COLO668 (cell line): ENCODE measurements at regions not wholly inside any gene's neighbourhood (a gene's known extent, or its start where the extent isn't known, plus 50 kb on each side); places are given as distances from the start of the nearest gene placed in this dataset.

Source experiments
- DNase-seq: peaks from one replicate; lab custom pipeline; 2025; ENCODE audit not compliant: unreplicated experiment; lab: John Stamatoyannopoulos, UW

DNA sequence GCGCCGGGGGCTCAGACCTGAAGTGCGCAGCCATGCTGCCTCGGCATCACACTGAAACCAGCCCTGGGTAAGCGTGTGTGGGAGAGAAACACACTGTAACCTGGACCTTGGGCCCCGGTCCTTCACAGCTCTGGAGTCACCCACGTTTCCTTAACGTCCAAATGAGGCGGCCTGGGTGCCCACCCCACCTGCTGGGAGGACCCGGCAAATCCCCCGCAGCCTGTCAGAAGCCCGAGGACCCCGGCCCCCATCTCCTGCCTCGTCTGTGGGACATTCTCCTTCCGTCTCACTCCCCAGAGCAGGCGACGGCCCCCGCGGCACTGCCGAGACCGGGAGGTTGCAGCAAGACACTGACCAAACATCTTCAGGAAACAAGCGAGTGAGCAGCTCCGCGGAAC is 66.5 kb upstream of the GALNT9 start:
- no peak for DNase-seq

DNA sequence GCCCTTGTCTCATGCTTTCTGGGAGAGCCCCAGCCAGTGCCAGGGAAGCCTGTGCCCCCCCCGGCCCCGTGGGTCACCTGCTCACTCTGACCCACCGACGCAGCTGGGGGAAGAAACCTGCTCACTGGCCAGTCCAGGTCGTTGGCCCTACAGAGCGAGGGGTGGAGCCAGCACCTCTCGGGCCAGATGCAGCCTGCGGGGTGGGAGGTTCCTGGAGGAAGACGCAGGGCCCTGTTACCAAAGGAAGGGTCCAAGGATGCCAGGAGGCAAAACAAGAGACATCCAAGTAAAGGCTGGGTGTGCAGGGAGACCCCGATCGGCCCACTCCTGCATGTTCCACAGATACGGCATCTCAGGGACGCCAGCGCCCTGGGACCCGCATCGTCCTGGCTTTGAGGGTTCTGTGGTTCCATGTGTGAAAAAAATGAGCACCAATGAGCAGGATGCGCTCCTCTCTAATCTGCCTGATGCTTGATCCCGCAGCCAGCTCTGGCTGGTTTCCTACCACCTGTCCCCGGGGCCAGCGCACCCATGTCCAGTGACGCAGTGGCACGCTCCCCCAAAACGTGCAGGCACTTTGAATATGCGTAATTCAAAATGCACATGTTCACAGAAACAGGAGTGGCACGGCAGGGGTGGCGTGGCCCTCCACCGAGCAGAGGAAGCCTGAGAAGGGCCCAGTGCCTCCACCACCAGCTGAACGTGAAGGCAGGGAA is 66.0 kb upstream of the GALNT9 start:
- DNase-seq, result no peak

DNA sequence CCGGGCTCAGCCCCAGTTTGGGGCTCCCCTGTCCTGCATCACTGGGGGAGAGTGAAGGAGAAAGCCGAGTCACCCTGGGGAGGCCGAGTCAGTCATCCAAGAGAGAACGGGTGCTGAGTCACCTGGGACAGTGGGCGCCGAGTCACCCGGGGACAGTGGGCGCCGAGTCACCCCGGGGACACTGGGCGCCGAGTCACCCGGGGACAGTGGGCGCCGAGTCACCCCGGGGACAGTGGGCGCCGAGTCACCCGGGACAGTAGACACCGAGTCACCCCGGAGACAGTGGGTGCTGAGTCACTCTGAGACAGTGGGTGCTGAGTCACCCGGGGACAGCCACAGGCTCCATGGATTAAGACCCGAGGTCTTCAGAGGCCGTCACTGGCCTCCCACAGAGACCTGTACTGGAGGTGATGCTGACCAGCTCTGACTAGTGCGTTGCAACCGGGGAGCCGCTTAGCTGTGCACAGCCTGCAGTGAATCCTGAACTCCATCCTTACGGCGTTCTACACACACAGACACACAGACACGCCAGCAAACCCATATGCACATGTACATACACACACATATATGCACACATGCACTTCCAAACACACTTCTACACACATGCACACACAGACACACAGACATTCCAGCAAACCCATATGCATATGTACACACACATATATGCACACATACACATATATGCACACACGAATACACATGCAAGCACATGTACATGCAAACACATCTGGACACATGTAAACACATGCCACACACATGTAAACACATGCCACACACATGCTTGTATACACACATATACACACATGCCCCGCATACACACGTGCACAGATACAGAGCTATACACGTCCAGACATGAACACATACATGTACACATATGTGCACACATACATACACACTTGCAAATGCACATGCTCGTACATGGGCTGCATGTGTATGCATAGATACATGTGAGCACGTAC is 64.9 kb upstream of the GALNT9 start:
- DNase-seq, result no peak

DNA sequence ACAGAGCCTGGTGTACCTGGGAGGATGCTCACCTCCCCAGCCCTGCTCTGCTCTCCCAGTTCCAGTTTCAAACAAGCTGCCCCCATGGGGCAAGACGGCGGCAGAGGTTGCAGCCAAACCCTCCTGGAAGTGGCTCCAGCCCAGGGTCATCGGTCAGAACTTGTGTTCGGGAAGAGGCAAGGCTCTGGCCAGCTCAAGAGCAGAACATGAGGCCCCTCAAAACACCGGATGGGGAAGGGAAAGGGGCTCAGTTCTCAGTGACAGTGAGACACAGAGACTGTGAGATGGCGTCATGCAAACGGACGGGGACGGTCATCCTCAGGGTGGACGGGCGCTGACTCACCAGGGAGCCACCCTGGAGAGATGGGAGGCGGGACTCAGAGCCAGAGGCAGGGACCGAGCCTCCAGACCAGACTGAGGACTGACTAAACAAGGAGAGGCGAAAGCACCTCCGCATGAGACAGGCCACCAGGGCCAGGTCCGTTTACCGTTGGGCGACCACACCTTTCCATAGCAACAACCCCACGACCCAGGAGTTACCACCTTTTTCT is 63.9 kb upstream of the GALNT9 start:
- DNase-seq, result no peak

DNA sequence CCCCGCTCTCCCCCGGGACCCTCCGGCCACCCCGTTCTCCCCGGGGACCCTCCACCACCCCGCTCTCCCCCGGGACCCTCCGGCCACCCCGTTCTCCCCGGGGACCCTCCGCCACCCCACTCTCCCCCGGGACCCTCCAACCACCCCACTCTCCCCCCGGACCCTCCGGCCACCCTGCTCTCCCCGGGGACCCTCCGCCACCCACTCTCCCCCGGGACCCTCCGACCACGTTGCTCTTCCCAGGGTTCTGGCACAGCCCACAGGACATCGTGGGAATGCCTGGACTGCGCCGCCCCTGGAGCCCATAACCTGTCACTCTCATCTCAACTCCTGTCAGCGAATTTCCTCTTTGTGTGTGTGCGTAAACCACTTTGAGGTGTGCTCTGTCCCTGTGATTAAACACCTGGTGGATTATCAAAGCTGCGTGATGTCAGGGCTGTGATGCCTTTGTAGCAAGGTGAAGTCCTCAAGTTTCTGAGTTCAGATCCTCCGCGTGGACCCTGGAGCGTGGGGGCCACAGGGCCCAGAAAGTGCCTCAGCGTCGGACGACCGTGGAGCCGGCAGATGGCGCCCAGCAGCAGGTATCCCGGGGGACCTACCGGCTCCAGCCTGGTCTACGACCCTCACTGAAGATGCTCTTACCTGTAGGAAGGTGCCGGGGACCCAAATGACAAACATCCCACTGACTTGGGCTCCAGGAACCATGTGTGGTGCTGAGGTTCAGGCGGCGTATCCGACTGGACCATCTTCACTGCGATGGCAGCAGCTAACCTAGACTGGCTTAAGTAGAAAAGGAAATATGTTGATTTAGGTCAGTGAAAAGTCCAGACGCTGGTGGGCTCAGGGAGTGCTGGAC is 63.2 kb upstream of the GALNT9 start:
- DNase-seq, result no peak

DNA sequence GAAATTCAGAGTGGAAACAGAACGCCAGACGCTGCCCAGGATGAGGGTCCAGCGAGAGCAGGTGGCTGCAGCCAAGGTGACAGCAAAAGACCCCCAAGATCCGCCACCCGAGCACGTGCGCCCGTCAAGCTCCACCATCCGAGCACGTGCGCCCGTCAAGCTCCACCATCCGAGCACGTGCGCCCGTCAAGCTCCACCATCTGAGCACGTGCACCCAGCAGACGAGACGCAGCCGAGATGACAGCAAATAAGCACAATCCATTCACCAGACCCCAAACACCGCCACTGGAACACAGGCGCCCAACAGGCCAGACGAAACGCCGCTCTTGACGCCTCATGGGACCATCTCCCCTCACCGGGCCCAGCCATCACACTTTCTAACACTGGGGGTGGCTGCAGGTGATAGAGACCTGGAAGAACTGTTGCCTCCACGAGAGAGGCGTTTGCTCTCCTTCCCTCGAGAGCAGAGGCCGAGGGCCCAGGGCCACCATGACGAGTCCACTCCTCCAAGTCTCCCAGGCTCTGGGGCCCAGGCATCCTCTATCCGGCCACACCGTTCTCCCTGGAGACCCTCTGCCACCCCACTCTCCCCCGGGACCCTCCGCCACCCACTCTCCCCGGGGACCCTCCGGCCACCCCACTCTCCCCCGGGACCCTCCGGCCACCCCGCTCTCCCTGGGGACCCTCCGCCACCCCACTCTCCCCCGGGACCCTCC is 62.1 kb upstream of the GALNT9 start:
- DNase-seq, result no peak

DNA sequence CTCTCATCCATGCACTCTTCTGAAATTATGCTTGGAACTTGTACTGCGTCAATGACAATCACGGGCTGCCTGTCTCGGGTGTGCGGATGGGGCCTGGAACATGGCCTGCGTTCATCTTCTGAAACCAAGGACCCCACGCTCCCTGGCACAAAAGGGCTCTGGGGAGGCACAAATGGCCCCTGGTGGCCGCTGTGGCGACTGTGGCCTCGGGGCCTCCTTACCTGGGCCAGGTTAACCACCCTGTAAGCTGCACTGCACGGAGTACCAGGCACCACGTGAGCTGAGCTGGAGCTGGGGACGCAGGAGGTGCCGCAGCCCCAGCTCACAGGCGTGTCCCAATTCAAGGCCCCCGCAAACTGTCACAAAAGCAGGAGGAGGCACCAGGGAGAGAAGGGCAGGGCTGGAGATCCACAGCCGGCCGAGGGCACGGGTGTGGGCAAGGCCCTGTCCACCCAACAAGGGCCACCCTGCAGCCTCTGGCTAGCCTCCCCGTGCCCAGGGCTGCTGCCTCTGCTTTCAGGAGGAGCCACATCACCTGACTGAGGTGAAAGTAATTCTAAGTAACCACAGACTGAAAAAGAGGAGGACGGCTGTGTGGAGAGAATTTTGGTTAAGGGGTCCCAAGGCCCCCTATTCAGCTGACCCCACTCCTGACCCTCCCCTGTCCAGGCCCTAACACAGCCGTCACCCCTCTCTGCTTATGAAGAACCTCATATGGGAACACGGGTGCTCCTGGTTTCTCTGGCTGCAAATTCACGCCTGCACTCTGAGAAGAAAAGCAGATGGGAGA is 61.1 kb upstream of the GALNT9 start:
- no peak for DNase-seq

DNA sequence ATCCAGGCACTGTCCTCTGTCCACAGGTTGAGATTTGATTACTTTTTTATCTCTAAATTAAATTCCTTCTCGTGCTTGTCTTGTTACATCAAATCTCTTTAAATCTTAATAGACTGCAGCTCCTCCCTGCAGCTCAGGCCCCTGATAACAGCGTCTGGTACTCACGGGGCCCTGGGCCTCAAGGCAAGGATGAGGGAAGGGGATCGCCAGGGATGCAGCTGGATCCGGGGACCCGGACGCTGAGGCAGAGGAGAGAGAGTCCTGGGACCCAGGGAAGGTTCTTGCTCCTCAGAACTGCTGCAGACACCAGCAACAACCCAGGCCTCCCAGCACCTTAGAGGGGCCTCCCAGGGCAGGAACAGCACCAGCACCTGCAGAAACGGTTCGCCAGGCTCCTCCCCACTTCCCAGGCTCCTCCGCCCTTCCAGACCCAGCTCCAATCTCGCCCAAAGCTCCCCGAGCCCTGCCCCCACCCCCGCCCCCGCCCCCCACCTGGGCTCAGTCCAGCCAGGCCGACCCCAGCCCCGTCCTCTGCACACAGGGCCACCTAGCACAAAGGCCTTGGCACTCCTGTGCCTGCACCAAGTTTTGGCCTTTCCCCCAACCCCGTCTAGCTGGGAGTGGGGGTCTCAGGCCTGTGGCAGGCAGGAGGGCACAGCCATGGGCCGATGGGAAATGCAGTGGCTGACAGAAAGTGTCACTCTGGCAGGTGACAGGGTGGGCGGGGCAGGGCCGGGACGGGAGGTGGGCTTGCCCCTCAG is 60.3 kb upstream of the GALNT9 start:
- no peak for DNase-seq

DNA sequence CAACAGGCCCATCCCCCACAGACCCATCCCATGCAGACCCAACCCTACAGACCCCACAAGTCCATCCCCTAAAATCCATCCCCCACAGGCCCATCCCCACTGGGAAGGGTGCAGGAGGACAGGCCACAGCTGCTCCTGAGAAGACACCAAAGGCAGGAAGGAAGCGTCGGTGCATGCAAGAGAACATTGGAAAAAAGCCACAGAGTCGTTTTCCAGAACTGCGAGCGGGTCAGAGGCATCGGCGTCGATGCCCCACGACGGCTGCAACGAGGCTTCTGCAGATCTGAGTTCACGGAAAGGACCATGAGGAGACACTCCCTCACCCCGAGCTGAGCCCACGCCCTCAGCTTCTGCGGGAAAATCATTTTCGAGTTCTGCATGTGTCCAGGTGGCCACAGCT is 59.6 kb upstream of the GALNT9 start:
- DNase-seq, result no peak

DNA sequence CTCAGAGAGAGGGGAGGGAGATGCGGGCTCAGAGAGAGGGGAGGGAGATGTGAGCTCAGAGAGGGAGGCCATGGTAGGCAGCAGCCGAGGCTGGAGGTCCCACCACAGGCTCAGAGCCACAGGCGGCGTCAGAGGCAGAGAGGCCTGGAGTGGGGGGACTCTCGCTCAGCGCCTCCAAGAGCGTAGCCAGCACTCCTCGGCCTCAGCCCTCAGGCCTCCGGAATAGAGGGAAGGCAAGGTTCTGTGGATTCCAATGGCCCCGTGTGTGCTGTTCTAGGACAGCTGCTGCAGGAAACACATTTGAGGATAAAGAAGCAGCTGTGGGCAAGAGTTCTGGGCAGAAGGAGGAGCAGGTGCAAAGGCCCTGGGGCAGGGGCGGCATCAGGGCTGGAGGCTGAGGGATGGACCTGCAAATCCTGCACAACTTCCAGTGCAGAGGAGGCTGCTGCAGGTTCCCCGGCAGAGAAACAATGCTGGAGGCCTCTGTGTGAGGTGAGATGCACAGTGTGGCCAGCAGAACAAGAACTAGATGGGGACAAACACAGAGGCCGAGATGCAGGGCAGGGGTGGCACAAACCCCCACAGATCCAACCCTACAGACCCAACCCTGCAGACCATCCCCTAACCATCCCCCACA is 59.1 kb upstream of the GALNT9 start:
- no peak for DNase-seq

DNA sequence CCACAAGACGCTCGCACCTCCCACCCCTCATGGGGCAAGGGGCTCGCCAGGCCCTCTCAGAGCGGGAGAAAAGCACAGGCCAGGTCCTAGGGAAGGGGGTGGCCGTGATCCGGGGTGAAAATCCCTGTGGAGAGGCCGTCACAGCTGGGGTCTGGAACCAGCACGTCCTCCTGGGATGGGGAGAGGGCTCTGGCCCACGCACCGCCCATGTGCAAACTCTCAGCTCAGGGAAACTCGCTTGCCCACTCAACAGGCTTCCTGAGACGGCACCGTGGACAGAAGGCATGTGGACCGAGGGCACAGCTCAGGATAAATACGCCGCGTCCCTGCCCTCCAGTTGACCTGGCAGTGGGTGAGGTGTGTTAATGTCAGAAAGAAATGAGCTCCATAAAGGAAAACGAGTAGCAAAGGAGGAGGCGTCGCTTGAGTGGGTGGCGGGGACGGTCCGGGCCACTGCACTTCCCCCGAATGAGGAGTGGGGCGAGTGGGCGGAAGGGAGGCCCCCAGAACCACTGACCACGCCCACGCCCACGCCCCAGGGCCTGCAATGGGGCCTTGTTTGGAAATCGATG is 57.6 kb upstream of the GALNT9 start:
- DNase-seq, result no peak

DNA sequence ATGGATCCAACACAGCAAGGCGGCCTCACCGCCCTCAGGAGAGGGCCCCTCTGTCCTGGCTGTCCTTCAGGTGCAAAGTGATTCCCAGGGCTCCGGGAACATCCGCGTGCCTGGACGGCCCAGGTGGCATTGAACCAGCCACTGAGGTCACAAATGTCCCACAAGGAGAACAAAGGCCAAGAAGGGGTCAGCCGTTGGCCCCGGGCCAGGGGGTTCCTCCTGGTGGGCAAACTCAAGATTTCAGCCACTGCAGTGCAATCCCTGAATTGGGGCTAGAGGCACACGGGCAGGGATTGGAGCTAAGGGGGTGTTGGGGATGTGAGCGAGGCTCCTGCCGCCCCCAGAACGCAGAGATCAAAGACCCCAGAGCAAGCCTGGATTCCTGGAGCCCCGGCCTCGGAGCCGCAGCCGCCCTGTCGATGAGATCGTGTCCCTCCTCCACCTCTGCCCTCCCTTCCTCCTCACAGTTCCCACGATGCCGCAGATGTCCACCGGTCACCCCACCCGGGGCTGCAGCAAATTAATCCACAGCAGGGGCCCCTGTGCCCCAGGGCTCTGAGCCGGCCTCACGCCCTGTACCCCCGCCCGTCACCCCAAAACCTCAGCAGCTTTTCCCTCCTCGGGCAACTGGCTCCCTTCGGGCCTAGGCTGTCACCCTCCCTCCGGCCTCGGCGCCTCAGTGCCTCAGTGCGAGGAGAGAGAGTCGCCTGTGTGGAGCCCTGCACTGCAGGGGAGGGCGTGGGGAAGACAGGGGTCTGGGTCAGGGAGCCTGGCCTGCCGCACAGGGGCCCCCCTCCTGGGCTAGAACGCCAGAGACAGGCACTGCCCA is 56.7 kb upstream of the GALNT9 start:
- DNase-seq, result no peak

DNA sequence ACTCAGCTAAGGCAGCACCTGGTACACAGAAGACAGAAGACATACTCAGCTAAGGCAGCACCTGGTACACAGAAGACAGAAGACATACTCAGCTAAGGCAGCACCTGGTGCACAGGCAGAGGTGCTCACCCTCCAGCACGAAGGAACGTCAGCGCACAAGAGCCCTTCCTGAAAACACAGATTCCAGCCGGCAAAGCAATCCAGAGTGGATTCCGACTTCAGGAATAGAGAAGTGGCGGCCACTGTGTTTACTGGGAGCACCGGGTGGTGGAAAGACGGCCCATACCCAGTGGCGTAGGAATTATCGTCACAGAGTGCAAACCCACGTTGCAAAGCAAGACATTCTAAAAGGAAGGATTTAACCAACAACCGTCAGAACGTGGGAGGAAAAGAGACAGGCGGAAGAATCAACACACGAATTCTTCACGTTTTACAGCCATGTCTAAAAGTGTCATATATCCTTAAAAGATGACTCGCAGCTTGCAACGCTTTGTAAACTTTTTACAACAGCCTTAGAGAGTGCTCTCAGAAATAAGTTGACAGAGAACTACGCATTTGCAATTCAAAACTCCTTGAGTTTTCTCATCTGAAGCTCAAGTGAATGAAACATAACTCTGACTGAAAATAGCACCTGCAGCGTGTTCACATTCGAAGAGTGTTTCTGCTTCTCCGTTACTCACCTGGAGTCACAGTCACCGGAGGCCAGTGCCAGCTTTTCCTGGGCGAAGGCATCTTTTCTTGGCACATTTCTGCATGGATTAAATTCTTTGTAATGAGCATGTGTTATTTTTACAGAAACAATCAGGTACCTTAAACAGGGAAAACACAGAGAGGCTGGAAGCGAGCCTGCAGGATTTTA is 55.8 kb upstream of the GALNT9 start:
- no peak for DNase-seq

DNA sequence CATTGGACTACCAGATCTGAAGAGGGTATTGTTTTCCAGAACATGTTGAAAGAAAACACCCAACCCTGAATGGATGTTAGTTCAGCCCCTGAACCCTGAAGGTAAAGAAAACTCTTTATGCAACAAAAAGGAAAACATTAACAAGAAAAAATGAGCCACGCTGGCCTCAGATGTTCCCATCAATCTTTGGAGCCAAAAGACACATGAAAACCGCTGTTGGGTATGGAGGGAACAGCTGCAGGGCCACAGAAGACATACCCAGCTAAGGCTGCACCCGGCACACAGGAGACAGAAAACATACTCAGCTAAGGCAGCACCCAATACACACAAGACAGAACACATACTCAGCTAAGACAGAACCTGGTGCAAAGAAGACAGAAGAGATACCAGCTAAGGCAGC is 51.3 kb upstream of the GALNT9 start:
- no peak for DNase-seq

DNA sequence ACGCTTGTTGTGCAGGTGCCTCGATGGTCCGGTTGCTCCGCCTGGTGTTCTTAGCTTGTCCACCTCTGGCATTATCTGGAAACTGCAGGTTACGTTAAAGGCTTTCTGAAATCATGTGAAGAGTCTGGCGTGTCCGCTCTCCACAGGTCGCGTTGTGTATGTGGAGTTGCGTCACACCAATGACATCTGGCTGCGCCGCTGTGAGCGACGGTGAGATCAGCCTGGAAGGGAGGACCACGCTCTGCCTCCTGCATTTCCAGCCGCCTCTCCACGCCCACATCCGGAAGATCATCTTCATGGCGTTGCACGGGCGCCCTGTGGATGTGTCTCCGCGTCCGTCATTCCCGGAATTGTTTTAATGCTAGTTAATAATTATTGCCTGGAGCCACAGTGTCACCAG is 50.6 kb upstream of the GALNT9 start:
- no peak for DNase-seq

DNA sequence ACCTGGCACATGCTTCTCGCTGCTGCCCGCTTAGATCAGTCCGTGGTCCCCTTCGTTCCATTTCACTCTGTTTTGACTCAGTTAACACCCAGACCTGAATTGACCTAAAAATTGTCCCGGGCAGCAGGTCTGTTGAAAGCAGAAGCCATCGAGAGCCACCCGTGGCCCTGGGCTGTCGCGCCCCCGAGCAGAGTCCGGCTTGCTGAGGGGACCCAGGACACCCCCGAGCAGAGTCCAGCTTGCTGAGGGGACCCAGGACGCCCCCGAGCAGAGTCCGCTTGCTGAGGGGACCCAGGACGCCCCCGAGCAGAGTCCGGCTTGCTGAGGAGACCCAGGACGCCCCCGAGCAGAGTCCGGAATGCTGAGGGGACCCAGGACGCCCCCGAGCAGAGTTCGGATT is 50.2 kb upstream of the GALNT9 start:
- DNase-seq, result no peak
